Erythroblast (primary cell): ENCODE measurements at regions not wholly inside any gene's neighbourhood (a gene's known extent, or its start where the extent isn't known, plus 50 kb on each side); places are given as distances from the start of the nearest gene placed in this dataset.

Source experiments
- GATA1 ChIP-seq: IDR thresholded peaks from 2 replicates; pipeline ENCODE4 v1.6.1; 2011; ENCODE audit warnings: low read depth, mild to moderate bottlenecking, control low read depth, low read length, moderate library complexity
- POLR2A ChIP-seq: IDR thresholded peaks from 2 replicates; pipeline ENCODE4 v1.6.1; 2011; ENCODE audit warnings: mild to moderate bottlenecking, low read length

DNA sequence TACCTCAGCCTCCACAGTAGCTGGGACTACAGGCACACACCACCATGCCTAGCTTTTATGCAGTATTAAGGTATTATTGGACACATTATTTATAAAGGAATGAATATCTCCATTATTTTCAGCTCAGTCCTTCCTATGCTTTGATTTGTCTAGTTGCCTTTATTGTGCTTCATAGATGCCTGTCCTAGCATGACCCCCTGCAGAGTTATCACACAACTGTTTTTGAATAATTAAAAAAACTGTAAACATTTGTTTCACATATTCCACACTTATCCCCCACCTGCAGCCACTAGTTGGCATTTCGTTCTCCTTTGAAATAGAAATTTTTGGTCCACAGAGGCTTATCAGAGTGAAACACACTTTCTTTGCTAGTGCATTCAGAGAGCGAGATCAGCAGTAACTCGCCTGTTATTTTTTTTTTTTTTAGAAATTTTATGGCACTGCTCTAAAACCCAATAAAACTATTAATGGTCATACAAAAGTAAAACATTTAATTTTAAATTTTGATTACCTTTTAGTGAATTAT is 151.8 kb upstream of the RASA1 start:
- TF ChIP-seq POLR2A (no peak), GATA1 (no peak)
